B cell (primary cell): ENCODE measurements at regions not wholly inside any gene's neighbourhood (a gene's known extent, or its start where the extent isn't known, plus 50 kb on each side); places are given as distances from the start of the nearest gene placed in this dataset.

Source experiments
- CTCF ChIP-seq: fragments of 200-600 bp; IDR thresholded peaks from one replicate; pipeline ENCODE4 v1.8.0; 2022; ENCODE audit warnings: antibody characterized with exemption, mild to moderate bottlenecking
- EZH2 ChIP-seq: IDR thresholded peaks from 2 replicates; pipeline ENCODE4 v1.6.1; 2012; ENCODE audit warnings: borderline replicate concordance, low read depth, mild to moderate bottlenecking, moderate library complexity, low read length; ENCODE audit not compliant: insufficient read depth, poor library complexity, severe bottlenecking

- TF ChIP-seq CTCF (no peak), EZH2 (no peak)
Measured at GRCh38 chr3:73945541-73945940, 320.8 kb upstream of the PDZRN3 start.
